ENCODE measurements at regions not wholly inside any gene's neighbourhood (a gene's known extent, or its start where the extent isn't known, plus 50 kb on each side); places are given as distances from the start of the nearest gene placed in this dataset.

GRCh38 chr14:94717808-94718207 is 52.1 kb downstream of the GSC start:
- no peak for DNase-seq (ENCODE audit: low read depth, low spot score)

DNA sequence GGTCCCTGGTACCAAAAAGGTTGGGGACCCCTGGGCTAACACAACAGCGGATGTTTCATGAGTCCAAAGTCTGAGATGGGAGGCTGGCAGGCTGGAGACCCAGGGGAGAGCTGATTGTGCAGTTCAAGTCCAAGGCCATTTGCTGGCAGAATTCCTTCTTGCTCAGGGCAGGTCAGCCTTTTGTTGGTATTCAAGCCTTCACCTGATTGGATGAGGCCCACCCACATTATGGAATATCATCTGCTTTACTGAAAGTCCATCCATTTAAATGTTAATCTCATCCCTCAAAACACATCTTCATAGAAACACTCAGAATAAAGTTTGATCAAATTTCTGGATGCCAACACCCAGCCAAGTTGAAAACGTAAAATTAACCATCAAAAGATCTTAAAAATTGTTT is 52.9 kb downstream of the GSC start:
- no peak for DNase-seq (ENCODE audit: low read depth, low spot score)

DNA sequence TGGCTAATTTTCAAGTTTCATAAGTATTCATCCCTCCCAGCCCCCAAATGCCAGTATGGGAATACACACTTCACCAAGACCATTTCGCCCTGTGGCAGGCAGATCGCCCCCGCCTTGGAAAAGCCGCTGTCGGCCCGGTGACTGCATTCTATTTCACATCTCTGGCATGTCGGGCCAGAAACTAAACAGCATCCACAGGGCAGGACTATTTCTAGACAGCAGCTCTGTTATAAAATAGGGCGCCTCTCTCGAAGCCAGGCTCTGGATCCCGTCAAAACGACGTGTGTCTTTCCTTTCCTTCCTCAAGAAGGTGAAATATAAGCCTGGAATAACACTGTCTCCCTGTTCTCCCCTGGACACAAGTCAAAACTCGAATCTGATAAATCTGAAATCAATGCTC is 56.8 kb downstream of the GSC start:
- no peak for DNase-seq (ENCODE audit: low read depth, low spot score)

DNA sequence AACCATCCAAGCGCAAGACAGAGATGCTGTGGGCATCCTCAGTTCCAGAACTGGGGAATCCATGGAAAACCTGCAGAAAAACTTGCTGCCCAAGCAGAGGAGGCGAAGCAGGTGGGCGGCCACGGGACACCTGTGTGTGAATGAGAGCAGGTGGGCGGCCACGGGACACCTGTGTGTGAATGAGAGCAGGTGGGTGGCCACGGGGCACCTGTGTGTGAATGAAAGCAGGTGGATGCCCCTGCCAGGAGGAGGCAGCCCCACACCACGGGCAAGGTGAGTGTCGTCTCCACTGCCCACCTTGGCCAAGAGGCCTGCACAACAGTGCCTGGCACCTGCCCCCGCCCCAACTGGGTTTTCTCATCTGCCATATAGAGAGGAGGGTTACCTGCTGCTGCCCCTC is 59.2 kb downstream of the GSC start:
- DNase-seq (ENCODE audit: low read depth, low spot score), result no peak

DNA sequence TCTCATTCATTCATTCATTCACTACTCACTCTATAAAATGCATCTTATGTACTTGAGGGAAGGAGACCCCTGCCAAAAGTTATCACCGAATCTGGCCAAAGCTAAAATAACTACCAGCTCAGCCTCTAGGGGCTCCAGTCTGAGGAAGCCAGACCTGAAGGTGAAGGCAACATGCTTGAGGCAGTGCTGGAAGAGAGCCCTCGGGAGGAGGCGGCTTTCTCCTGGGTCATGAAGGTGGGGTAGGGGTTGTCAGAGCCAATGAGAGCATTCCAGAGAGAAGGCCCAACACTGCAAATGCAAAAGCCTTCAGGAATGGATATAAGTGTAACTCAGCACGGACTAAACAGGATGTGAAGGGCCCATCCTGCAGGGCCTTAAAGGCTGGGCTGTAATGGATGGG is 62.4 kb downstream of the GSC start:
- no peak for DNase-seq (ENCODE audit: low read depth, low spot score)

DNA sequence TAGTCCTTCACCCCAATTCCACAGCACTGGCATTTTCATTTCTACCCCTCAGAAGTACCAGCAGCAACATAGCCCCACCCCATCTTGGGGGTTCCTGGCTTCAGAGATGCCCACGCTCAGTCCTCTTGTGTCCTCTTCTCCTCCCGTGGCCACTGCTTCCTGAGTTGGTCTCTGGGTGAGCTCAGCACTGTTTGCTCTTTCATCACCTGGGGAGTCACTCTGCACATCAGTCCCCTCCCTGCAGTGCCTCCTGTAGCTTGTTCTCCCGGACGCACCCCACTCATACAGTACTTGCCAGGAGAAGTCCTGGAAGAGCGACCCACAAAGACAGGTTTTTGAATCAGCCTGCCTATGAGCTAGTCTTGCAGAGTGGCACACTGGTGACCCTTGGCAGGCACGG is 63.8 kb downstream of the GSC start:
- DNase-seq (ENCODE audit: low read depth, low spot score), result no peak

DNA sequence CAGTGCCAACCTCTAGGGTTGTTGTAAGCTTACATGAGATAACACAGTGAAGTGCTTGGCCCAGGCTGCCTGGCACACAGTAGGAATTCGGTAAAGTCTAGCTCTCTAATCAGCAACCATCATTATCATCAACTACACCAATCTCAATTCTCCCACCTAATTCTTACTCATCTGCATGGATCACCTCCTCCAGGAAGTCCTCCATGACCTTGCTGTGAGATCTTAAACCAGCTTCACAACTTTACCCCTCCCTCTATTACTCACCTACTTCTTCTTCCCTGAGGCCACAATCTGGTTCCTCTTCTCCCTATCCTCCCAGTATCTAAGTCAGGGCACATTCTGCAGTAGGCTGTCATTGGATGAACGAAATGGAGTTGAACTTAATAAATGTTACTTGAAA is 67.3 kb downstream of the GSC start:
- no peak for DNase-seq (ENCODE audit: low read depth, low spot score)

- no peak for DNase-seq (ENCODE audit: low read depth, low spot score)
Observed at GRCh38 chr14:94701861-94702370, 68.0 kb downstream of the GSC start.

- no peak for DNase-seq (ENCODE audit: low read depth, low spot score)
Observed at GRCh38 chr14:94700336-94700735, 69.6 kb downstream of the GSC start.

DNA sequence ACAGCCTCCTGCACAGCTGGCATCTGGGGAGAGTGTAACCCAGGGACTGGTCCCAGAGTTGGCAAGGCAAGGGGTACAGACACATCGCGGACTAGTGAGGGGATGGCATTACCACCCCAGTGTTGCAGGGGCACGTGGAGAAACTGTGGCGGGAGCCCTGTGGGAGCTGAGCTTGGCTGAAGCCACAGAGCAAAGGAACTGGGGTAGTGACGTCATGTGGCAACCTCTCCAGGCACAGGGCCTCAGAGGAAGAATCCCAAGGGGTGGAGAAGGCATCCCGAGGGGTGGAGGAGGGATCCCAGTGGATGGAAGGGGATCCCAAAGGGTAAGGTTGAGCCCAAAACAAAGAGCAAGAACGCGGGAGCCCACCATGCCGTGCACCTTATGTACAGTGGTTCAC is 70.1 kb downstream of the GSC start:
- DNase-seq (ENCODE audit: low read depth, low spot score), result no peak

DNA sequence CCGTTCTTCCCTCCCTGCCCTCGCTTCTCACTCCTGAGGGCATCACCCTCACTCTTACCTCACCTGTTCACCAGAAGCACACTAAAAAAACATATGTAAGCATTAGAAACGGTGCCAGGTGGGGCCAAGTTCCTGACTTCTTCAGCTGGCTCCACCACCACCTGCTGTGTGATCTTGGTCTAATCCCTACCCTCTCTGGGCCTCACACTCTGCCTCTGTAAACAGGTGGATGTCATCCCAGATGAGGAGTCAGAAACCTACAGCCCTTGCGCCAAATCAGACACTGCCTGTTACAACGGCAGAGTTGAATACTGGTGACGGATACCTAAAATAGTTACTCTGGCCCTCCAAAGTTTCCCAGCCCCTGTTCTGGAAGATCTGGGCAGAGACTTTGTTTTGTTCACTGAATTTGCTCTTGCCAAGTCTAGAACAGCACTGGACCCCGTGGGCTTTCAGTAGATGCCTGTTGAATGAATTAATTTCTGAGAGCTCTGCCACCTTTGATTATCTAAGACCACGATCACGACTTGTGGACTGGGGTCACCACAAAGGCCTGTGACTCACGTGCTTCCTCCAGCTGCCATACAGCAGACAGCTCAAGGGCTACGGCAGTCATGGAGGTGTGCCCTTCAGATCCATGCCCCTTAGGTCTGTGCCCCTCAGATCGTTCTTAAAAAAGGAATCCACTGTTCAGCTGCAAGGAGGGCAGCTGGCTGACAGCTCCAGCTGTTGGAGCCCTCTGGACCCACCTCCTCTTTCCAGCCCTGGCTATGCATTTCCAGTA is 71.9 kb downstream of the GSC start:
- DNase-seq (ENCODE audit: low read depth, low spot score), result no peak

DNA sequence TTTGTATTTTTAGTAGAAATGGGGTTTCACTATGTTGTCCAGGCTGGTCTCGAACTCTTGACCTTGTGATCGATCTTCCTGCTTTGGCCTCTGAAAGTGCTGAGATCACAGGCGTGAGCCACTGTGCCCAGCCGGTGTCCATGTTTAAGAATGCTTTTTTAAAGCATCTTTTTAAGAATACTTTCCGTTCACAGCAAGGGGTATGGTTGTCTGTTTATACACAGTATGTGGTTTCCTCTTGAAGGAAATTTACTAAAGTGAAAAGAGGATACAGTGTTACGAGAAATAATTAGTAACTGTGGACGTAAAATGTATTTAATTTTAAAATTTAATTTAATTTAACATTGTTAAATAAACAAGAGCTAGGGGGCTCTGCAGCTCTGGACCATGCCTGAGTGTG is 73.4 kb downstream of the GSC start:
- no peak for DNase-seq (ENCODE audit: low read depth, low spot score)

- DNase-seq (ENCODE audit: low read depth, low spot score), result no peak
Observed at GRCh38 chr14:94695231-94695630, 74.7 kb downstream of the GSC start.

DNA sequence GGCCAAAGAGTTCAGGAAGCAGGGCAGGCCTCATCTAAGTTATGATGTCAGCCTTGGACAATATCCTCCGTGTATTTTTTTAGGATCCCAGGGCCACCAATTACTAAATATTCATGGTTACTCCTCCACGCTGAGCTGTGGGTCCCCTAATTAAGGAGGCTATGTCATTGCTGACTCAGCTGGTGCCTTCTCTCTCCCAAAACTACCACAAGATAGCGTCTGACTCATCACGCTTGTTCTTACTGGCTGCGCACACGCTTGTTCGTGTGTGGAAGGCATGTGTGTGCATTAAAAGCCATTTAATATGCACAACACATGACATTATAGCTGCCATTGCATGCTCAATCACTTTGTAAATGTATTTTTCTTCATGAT is 78.3 kb downstream of the GSC start:
- no peak for DNase-seq (ENCODE audit: low read depth, low spot score)

DNA sequence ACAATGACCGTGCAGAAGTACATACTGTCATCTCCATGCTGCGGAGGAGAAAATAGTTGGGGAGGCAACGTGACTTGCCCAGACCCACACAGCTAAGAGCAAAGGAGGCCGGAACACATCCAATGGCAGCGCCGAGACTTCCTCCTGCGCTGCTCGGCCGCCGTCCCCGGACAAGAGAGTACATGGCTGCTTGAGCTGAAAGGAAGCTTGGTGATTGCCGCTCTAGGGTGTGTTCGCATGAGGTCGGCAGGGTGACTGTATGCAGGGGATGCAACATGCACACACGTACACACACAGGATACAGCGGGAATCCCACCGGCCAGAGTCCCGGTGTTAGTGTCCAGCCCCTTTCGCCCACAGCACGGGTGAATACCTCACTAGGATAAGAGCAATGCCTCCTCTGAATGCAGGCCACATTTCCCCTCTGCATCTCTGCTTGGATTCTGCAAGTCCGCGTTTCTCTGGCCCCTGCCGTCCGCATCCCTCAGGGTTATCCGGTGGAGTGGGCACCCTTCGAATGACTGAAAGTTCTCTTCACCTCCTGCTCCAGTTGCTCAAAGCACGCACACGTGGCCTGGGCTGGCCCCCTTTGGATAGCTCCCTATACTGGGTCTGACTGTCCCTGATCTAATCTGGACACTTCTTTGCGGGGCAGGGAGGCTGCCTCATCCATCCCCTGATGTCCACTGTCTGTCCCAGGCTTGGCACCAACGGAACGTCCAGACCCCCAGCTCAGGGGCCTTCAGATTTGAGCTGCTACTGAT is 78.8 kb downstream of the GSC start:
- DNase-seq (ENCODE audit: low read depth, low spot score), result no peak

DNA sequence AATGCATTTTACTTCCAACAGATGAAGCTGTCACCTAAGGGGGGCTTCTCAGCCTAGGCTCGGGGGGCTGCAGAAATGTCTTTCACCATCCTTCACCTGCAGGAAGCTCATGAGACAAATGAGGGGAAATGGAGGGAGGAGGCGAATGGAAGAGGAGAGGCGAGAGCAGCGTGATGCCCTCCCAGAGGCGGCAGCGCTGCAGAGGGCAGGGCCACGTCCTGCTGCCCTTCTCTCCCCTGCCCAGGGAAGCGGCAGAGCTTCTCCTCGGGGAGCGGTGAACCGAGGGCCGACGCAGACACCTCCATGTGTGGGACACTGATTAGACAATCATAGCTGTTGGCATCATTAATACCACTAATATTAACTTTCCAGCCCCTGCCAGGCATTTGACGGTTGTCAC is 78.3 kb downstream of the SERPINA3 start:
- DNase-seq (ENCODE audit: low read depth, low spot score), result no peak

- DNase-seq (ENCODE audit: low read depth, low spot score), result no peak
Observed at GRCh38 chr14:94689985-94690400, 77.8 kb downstream of the SERPINA3 start.

- peak; percentile 4 for DNase-seq (ENCODE audit: low read depth, low spot score)
Observed at GRCh38 chr14:94689218-94689984, 77.2 kb downstream of the SERPINA3 start.

DNA sequence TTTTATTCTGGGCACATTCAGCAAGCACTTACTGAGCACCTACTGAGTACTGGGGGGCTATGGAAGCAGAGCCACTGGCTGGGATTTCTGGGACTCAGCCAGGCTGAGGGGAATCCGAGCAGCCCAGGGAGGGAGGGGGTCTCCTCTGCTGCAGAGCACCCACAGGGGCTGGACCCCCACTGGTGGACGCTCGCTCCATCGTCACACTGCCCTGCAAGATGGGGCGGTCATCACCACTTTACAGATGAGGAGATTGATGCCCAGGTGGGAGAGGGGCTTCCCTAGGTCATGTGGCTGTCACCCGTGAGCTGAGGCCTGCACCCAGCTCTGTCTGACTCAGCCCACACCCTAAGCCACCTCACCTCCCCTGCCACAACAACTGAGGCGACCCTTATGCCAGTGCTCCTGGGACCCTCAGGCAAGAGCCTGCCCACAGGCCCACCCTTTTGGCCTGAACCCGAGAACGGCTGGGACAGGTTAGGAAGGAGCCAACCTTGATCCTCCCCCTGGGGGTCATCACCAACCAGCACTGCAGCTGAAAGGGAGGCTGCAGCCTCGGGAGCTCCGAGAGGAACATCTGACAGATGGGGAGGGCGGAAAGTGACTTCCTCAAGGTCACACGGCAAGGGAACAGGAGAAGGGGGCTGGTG is 74.4 kb downstream of the SERPINA3 start:
- no peak for DNase-seq (ENCODE audit: low read depth, low spot score)

DNA sequence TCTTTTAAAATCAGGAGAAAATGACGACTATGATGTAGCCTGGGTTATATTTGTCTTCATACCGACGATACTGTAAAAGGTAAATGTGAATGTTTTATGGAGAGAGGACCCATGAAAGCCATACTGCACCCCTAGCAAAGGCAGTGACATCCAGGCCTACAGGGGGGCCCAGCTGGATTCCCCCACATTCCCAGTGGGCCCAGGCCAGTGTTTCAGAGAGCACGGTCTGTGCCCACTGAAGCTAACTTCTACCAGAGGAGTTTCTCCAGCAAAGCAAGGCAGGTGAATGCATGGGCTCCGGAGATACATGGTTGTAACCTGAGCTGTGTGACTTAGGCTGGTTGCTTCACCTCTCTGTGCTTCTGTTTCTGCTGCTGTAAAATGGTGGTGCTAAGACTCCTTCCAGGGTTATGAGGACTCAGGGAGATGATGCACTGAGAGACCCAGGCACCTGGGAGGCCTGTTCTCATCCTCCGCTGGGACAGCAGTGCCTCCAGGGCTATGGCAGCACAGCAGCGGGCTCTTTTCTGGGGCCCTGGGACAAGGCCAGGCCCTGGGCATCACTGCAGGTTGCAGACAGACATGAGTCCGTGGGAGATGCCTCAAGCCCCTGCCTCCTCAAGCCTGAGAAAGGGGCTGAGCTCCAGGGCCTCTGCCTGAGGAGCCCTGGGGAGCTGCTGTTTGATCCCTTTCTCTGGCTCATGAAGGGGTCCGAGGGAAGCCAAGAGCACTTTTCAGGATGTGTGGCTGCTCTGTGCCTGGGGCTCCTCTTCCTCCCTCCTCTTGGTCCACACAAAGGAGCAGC is 73.7 kb downstream of the SERPINA3 start:
- DNase-seq (ENCODE audit: low read depth, low spot score), result no peak

GRCh38 chr14:94685166-94685581 is 73.0 kb downstream of the SERPINA3 start:
- no peak for DNase-seq (ENCODE audit: low read depth, low spot score)

Data from activated CD4-positive, CD25-positive, alpha-beta regulatory T cell treated with anti-CD3 and anti-CD28 coated beads, Interleukin-2, amount 50 U/mL, for 16 hours (primary cell).